ENCODE measurements at regions not wholly inside any gene's neighbourhood (a gene's known extent, or its start where the extent isn't known, plus 50 kb on each side); places are given as distances from the start of the nearest gene placed in this dataset.

DNA sequence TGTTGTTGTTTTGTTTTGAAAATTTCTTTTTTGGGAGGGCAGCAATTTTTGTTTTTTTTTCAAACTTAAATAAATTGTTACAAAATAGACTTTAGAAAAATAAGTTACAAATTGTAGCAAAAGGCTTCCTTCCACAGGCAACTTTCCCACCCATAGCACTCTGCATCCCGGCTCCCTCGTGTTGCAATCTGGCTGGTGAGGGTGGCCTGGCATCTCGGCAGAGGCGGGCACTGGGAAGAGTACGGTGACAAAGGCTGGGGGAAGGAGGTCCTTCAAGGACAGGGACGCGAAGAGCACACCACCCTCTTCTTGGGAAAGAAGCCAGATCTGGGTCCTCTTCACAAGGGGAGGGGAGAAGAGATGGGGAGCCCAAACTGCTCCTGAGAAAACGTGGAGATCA, 379.7 kb downstream of the OLFM4 start:
- no peak for DNase-seq (ENCODE audit: low spot score)
- TF ChIP-seq, protein P1, sequence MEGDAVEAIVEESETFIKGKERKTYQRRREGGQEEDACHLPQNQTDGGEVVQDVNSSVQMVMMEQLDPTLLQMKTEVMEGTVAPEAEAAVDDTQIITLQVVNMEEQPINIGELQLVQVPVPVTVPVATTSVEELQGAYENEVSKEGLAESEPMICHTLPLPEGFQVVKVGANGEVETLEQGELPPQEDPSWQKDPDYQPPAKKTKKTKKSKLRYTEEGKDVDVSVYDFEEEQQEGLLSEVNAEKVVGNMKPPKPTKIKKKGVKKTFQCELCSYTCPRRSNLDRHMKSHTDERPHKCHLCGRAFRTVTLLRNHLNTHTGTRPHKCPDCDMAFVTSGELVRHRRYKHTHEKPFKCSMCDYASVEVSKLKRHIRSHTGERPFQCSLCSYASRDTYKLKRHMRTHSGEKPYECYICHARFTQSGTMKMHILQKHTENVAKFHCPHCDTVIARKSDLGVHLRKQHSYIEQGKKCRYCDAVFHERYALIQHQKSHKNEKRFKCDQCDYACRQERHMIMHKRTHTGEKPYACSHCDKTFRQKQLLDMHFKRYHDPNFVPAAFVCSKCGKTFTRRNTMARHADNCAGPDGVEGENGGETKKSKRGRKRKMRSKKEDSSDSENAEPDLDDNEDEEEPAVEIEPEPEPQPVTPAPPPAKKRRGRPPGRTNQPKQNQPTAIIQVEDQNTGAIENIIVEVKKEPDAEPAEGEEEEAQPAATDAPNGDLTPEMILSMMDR (IDR thresholded peaks at IDR 0.05; ENCODE audit: extremely low read depth, missing control alignments) = no peak

DNA sequence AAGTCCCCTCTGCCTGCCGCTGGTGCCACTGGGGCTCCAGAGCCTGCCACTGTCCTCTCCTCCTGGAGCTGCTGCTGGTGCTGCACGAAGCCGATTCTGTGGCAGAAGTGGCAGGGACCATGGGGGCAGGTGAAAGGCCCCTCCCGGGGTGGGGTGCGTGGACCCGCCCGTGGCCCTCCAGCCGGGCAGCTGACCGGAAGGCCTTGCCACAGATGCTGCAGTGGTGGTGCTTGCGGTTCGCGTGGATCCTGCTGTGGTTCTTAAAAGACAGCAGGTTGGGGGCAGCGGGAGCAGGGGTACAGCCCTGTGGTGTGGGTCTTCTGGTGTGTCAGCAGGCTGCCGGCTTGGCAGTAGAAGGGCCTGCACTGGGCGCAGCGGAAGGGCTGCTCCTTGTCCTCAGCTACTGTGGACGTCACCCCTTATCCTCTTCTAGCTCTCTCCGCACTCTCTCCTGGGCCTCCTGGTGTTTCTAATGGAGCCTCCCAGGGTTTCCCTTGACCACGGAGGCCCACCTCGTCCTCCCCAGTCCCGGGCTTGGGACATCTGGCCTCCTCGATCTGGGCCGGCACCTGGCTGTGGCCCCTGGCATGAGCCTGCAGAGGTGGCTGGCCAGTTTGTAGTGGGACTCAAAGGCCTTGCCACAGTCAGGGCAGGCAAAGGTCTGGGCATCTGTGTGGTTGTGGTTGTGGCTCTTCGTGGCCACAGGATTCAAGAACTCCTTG, 380.4 kb downstream of the OLFM4 start:
- TF ChIP-seq, protein P1 (IDR thresholded peaks at IDR 0.05; ENCODE audit: extremely low read depth, missing control alignments) = no peak
- DNase-seq (ENCODE audit: low spot score) = no peak

DNA sequence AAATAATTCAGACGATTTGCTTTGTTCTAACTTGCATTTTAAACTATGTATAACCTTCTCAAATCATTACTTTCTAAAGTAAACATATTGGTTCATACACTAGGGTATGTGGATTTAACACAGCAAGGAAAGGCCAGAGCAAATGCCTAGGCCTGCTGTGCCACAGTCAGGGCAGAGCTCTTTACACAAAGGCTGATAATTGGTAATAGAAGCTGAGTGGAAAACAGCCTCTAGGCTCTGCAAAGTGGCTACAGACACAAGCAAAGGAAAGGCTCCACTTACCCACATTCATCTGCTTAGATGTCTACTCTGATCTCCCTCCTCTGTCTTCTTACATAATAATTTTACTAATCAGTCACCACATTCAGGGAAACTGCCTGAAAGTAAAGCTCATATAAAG, 382.9 kb downstream of the OLFM4 start:
- TF ChIP-seq, protein P1 (IDR thresholded peaks at IDR 0.05; ENCODE audit: extremely low read depth, missing control alignments) = no peak
- DNase-seq (ENCODE audit: low spot score) = no peak

DNA sequence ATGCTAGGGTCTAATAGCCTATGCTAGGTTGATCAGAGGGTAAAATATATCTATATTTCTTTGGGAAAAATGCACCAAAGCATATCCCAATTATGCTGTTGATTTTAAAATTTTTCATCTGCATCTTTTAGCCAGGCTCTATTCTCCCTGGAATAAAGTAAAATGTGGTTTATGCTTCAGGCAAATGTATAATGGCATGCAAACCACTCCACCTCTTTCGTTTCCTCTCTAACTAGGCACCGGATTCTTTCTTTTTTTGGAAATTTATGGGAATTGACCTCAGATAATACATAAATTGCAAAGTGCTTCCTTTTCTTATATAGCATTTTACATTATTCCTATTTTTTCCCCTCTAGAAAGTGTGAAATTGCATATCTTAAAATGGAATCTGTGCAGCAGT, 386.5 kb downstream of the OLFM4 start:
- TF ChIP-seq, protein P1 (IDR thresholded peaks at IDR 0.05; ENCODE audit: extremely low read depth, missing control alignments) = no peak
- no peak for DNase-seq (ENCODE audit: low spot score)

DNA sequence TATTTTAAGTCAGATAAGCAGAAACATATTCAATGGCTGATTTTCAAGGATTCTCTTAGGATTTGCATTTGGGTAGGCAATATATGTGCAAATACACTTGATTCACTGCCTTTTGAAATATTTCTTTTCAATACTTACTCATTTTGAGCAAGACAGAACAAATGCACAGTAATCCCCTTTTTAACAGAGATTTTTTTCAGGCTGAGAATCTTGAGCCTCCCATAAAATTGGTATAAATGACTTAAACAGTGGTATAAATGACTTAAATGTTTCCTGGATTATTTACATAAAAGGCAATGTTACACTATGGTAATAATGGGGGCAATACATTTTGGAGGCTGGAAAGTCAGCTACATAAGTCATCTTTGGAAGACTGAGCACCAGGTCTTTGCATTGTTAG, 389.0 kb downstream of the OLFM4 start:
- TF ChIP-seq, protein P1 (IDR thresholded peaks at IDR 0.05; ENCODE audit: extremely low read depth, missing control alignments) = no peak
- no peak for DNase-seq (ENCODE audit: low spot score)

DNA sequence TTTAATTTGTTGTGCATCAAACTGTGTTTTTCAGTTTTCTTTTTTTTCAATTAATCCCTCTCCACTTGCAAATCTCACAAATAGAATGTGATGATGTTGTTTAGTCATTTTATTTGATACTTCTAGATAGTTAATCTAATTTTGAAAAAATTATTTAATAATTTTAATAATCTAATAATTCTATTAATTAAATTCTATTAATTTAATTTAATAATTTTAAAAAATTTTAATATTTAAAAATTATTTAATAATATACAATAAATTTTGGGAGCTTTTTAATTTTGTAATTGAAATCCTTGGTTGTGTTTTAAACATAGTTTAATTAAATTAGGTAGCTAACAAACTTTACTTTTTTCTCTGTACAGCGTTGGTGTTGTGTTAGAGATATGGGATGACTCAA, 393.8 kb downstream of the OLFM4 start:
- TF ChIP-seq, protein P1 (IDR thresholded peaks at IDR 0.05; ENCODE audit: extremely low read depth, missing control alignments) = no peak
- DNase-seq (ENCODE audit: low spot score) = no peak

DNA sequence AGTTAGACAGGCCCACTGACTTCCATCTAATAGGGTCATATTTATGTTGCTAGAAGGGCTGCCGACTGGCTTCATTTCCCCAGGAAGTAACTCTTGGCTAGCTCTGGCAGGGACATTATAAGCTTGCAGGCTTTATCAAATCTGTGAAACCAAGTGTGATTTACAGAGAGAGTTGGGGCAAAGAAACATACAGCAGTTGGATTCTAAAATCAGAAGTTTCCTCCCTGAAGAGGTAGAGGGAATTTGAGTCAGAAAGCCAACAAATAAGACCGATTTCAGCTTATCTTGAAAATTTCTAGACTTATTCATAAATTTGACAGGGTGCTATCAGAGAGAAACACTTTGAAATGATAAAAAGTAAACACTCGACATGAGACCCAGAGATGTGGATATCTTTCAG, 407.8 kb downstream of the OLFM4 start:
- TF ChIP-seq, protein P1 (IDR thresholded peaks at IDR 0.05; ENCODE audit: extremely low read depth, missing control alignments) = no peak
- DNase-seq (ENCODE audit: low spot score) = no peak
